ENCODE measurements at regions not wholly inside any gene's neighbourhood (a gene's known extent, or its start where the extent isn't known, plus 50 kb on each side); places are given as distances from the start of the nearest gene placed in this dataset.

DNA sequence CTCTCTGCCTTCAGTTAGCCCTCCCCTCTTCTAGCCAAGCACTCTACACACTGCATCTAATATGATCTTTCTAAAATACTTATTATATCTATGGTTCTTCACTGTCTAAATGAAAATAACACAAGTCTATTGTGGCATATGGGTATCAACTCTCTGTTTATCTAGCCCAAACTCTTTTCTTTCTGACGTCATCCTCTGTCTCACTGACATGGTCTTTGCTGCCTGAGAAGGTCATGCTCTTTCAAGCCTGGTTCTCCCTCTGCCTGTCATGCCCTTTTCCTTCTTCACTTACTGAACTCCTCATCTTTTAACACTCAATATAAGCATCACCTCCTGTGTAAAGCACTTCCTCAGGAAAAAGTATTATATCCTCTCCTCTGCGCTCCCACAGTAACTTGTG is 672.2 kb upstream of the CT83 start:
- FAIRE-seq = no peak
- intact Hi-C loops (cut with DNase I) = no loop called here
- H3K9me3 ChIP-seq (ENCODE audit: control insufficient read depth in 2 of 3, insufficient read depth in 1 of 3, low read length in 3 of 3) = no peaks in the 10 kb centered on the region

DNA sequence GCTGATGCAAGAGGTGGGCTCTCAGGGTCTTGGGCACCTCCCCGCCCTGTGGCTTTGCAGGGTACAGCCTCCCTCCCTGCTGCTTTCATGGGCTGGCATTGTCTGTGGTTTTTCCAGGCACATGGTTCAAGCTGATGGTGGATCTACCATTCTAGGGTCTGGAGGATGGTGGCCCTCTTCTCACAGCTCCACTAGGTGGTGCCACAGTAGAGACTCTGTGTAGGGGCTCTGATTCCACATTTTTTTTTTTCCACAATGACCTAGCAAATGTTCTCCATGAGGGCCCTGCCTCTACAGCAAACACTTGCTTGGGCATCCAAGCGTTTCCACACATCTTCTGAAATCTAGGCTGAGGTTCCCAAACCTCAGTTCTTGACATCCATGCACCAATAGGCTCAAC is 657.9 kb upstream of the CT83 start:
- TF ChIP-seq, protein P1, sequence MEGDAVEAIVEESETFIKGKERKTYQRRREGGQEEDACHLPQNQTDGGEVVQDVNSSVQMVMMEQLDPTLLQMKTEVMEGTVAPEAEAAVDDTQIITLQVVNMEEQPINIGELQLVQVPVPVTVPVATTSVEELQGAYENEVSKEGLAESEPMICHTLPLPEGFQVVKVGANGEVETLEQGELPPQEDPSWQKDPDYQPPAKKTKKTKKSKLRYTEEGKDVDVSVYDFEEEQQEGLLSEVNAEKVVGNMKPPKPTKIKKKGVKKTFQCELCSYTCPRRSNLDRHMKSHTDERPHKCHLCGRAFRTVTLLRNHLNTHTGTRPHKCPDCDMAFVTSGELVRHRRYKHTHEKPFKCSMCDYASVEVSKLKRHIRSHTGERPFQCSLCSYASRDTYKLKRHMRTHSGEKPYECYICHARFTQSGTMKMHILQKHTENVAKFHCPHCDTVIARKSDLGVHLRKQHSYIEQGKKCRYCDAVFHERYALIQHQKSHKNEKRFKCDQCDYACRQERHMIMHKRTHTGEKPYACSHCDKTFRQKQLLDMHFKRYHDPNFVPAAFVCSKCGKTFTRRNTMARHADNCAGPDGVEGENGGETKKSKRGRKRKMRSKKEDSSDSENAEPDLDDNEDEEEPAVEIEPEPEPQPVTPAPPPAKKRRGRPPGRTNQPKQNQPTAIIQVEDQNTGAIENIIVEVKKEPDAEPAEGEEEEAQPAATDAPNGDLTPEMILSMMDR (IDR thresholded peaks at IDR 0.05; ENCODE audit: borderline replicate concordance, extremely low read depth, insufficient read depth) = no peak
- Histone ChIP-seq H3K4me3 (ENCODE audit: low read length in 3 of 3) (no peak overlapping the region), H3K9ac (ENCODE audit: low read length in 3 of 3) (no peak overlapping the region), H3K9me3 (ENCODE audit: control insufficient read depth in 2 of 3, insufficient read depth in 1 of 3, low read length in 3 of 3) (no peaks in the 10 kb centered on the region), H3K27me3 (ENCODE audit: control insufficient read depth, insufficient read depth, low read length) (no peaks in the 10 kb centered on the region), H3K36me3 (ENCODE audit: control insufficient read depth in 2 of 3, insufficient read depth in 3 of 3, low read length in 3 of 3) (no peaks in the 10 kb centered on the region), H3K4me1 (ENCODE audit: control insufficient read depth in 2 of 3, insufficient read depth in 2 of 3, low read depth in 1 of 3, low read length in 3 of 3) (no peaks in the 10 kb centered on the region), H3K27ac (ENCODE audit: low read depth in 2 of 2, low read length in 2 of 2) (no peak overlapping the region)
- intact Hi-C loops (cut with DNase I) = no loop called here
- FAIRE-seq (no peak), DNase-seq (no peak)

More for the DNA sequence above, 672.2 kb upstream of the CT83 start:
- TF ChIP-seq, protein P1 (IDR thresholded peaks at IDR 0.05; ENCODE audit: borderline replicate concordance, extremely low read depth, insufficient read depth) = no peak
- Histone ChIP-seq H3K4me3 (ENCODE audit: low read length in 3 of 3) (no peak overlapping the region), H3K27ac (ENCODE audit: low read depth in 2 of 2, low read length in 2 of 2) (no peak overlapping the region), H3K4me1 (ENCODE audit: control insufficient read depth in 2 of 3, insufficient read depth in 2 of 3, low read depth in 1 of 3, low read length in 3 of 3) (no peaks in the 10 kb centered on the region), H3K36me3 (ENCODE audit: control insufficient read depth in 2 of 3, insufficient read depth in 3 of 3, low read length in 3 of 3) (no peaks in the 10 kb centered on the region), H3K9ac (ENCODE audit: low read length in 3 of 3) (no peak overlapping the region), H3K27me3 (ENCODE audit: control insufficient read depth, insufficient read depth, low read length) (no peaks in the 10 kb centered on the region)
- DNase-seq = no peak

DNA sequence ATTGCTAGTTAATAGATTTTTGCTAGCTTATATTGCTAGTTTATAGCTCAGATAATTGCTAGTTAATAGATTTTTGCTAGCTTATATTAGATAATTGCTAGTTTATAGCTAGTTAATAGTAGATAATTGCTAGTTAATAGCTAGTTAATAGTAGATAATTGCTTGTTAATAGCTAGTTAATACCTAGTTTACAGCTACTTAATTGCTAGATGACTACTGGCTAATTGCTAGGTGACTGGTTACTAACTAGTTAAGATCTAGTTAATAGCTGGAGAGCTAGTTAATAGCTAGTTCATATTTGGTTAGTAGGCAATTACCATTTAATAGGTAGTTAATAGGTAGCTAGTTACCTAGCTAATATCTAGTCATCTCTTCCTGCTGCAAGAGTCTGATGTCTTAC is 633.8 kb upstream of the CT83 start:
- no peak for FAIRE-seq
- no peak overlapping the region for H3K27ac ChIP-seq (ENCODE audit: low read depth in 2 of 2, low read length in 2 of 2)
- no peak overlapping the region for H3K9ac ChIP-seq (ENCODE audit: low read length in 3 of 3)
- TF ChIP-seq, protein P1 (IDR thresholded peaks at IDR 0.05; ENCODE audit: borderline replicate concordance, extremely low read depth, insufficient read depth) = no peak
- no peak overlapping the region for H3K4me3 ChIP-seq (ENCODE audit: low read length in 3 of 3)
- DNase-seq = no peak
- H3K9me3 ChIP-seq (ENCODE audit: control insufficient read depth in 2 of 3, insufficient read depth in 1 of 3, low read length in 3 of 3) = peaks cover 0 to 2% (median 0%) of the 10 kb centered on the region in 3 donors
- intact Hi-C loops (cut with DNase I) = no loop called here
- no peaks in the 10 kb centered on the region for H3K27me3 ChIP-seq (ENCODE audit: control insufficient read depth, insufficient read depth, low read length)
- H3K4me1 ChIP-seq (ENCODE audit: control insufficient read depth in 2 of 3, insufficient read depth in 2 of 3, low read depth in 1 of 3, low read length in 3 of 3) = no peaks in the 10 kb centered on the region
- no peaks in the 10 kb centered on the region for H3K36me3 ChIP-seq (ENCODE audit: control insufficient read depth in 2 of 3, insufficient read depth in 3 of 3, low read length in 3 of 3)

DNA sequence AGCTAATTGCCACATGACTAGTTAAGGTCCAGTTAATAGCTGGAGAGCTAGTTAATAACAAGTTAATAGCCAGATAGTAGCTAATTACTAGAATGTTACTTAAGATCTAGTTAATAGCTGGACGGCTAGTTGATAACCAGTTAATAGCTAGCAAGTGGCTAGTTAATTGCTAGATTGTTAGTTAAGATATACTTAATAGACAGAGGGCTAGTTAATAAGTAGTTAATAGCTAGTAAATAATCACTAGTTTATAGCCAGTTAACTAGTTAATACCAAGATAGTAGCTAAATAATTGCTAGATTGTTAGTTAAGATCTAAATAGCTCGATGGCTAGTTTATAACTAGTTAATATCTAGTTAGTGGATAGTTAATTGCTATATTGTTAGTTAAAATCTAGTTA is 632.6 kb upstream of the CT83 start:
- H3K9me3 ChIP-seq (ENCODE audit: control insufficient read depth in 2 of 3, insufficient read depth in 1 of 3, low read length in 3 of 3) = peaks cover 0 to 2% (median 0%) of the 10 kb centered on the region in 3 donors
- H3K4me1 ChIP-seq (ENCODE audit: control insufficient read depth in 2 of 3, insufficient read depth in 2 of 3, low read depth in 1 of 3, low read length in 3 of 3) = no peaks in the 10 kb centered on the region
- intact Hi-C loops (cut with DNase I) = no loop called here
- H3K9ac ChIP-seq (ENCODE audit: low read length in 3 of 3) = no peak overlapping the region
- FAIRE-seq (no peak), DNase-seq (no peak)
- no peak overlapping the region for H3K4me3 ChIP-seq (ENCODE audit: low read length in 3 of 3)
- TF ChIP-seq, protein P1 (IDR thresholded peaks at IDR 0.05; ENCODE audit: borderline replicate concordance, extremely low read depth, insufficient read depth) = no peak
- H3K27me3 ChIP-seq (ENCODE audit: control insufficient read depth, insufficient read depth, low read length) = no peaks in the 10 kb centered on the region
- H3K36me3 ChIP-seq (ENCODE audit: control insufficient read depth in 2 of 3, insufficient read depth in 3 of 3, low read length in 3 of 3) = no peaks in the 10 kb centered on the region
- H3K27ac ChIP-seq (ENCODE audit: low read depth in 2 of 2, low read length in 2 of 2) = no peak overlapping the region
